AG10803 (cell line): ENCODE measurements at regions not wholly inside any gene's neighbourhood (a gene's known extent, or its start where the extent isn't known, plus 50 kb on each side); places are given as distances from the start of the nearest gene placed in this dataset.

ENCODE experiments used
- DNase-seq: peaks from one replicate; pipeline ENCODE4 v3.0.0; 2010; ENCODE audit warnings: low read depth
- H3K4me3 ChIP-seq: 2 replicates; pipeline ENCODE4 v1.5.1; 2011; ENCODE audit warnings: mild to moderate bottlenecking, low read length, control low read depth
- TF ChIP-seq, protein P1 (sequence below): conservative IDR thresholded peaks from 2 replicates; pipeline ENCODE4 v1.5.1; 2011; ENCODE audit warnings: mild to moderate bottlenecking, low read length, control low read depth, inconsistent platforms

DNA sequence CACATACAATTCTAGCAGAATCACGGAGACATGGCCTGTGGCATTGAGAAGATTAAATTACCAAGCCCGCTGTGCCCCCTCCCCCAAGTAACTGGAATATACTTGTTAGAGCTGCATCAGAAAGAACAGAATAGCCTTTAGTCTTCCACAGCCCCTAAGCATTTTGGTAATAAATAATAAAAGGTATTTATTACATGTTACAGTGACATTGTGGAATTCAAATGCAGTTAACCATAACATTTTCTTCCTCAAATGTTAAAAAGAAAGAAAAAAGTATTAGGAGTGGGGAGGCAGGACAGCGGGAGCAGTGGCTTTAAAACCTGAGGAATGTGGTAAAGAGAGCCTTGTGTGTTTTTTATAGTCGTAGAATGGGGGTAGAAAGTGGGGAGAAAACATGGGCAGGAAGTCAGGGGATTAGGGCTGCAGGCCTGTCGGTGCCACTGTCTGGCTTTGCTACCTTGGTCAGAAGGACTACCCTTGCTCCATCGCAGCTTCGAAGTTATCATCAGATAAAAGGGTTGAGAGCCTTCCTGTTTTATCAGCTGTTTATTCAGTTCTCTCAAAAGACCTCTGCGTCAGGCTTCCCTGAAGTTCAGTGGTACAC lies 255.9 kb downstream of the MSRB3 start:
- DNase-seq = no peak

DNA sequence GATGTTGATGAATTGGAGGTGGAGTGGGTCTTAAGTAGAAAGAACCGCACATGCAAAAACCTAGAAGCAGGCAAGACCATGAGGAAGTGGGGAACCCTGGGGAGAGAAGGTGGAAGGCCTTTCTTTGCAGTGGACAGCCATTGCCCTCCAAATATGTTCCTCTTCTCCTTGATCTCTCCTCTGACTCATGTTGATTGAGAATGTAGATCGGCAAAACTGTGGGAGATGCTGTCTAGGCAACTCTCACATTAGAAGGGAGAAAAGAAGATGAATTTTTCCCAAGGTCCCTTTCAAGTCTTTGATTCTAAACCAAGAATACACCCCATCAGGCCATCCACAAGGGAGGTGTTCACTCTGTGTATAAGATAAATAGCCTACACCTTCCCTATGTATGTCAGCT lies 257.5 kb downstream of the MSRB3 start:
- TF ChIP-seq, protein P1, sequence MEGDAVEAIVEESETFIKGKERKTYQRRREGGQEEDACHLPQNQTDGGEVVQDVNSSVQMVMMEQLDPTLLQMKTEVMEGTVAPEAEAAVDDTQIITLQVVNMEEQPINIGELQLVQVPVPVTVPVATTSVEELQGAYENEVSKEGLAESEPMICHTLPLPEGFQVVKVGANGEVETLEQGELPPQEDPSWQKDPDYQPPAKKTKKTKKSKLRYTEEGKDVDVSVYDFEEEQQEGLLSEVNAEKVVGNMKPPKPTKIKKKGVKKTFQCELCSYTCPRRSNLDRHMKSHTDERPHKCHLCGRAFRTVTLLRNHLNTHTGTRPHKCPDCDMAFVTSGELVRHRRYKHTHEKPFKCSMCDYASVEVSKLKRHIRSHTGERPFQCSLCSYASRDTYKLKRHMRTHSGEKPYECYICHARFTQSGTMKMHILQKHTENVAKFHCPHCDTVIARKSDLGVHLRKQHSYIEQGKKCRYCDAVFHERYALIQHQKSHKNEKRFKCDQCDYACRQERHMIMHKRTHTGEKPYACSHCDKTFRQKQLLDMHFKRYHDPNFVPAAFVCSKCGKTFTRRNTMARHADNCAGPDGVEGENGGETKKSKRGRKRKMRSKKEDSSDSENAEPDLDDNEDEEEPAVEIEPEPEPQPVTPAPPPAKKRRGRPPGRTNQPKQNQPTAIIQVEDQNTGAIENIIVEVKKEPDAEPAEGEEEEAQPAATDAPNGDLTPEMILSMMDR = no peak
- DNase-seq = no peak
- no peak overlapping the region for H3K4me3 ChIP-seq

More for the DNA sequence above, 255.9 kb downstream of the MSRB3 start:
- no peak overlapping the region for H3K4me3 ChIP-seq
- TF ChIP-seq, protein P1 = no peak

DNA sequence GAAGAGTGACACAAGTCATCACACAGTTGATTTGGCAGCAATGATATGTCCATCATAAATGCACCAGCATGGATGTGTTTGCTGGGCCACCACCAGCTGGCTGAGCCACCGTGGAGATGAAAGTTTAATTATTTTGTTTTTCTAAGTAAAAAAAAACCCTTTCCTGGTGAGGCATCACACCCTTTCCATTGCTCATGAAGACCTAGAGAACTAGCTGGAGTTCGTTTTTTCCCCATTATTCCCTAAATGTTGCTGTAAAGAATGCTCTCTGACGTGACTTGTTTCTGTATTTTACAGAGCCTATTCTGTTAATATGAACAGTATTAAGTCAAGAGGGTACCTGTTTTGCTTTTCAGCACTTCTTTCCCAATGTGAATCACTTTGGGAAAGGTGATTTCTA lies 257.9 kb downstream of the MSRB3 start:
- TF ChIP-seq, protein P1 = no peak
- no peak for DNase-seq
- no peak overlapping the region for H3K4me3 ChIP-seq

DNA sequence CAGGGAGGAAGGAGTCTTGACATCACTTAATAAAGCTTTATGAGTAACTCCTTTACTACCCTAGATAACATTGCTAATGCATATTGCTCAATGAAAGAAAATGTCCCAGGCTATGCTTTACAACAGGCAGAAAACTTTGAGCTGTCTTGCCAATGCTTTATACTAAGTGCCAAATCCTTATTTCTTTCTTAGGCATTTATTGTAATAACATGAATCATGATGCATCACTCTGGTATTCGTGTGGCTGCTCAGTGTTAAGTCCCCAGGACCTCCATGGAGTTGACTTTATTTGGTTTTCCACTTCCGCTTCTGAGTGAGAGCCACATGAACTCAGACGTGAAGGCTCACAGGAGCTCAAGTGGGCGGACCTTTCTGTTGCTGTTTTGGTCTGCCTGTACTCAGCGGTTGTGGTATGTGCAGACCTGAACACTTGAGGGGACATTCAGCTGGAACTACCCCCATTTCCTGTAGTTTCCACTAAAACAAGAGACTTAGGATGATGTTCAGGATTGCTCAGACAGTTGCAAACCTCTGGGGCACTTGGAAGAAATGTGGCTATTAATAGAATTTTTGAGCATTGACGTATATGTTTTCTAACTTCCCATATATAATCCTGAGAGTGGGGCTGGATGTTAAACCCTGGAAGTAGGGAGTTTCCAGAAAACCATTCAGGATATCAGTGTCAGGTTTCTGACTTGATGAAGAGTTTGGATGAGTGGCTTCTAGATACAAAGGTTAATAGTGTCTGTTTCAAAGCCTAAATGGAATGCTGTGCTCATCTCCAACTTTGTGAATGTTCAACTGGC lies 258.6 kb downstream of the MSRB3 start:
- H3K4me3 ChIP-seq = no peak overlapping the region
- TF ChIP-seq, protein P1 = no peak
- peak; percentile 100 for DNase-seq

DNA sequence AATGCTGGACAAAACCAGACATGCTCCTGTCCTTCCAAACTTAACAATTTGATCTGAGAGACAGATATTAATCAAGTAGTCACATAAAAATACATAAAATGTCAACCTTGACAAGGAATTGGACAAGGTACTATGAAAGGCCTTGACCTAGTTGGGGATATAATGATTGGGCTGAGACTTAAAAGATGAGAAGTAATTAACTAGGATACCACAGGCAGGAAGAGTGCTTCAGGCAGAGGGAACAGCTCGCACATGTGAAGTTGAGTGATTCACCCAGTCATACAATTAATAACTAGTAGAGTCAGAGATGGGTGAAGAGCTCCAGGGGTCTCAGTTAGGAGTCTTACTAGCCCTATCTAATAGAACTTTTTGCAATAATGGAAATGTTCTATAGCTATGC lies 259.5 kb downstream of the MSRB3 start:
- TF ChIP-seq, protein P1 = no peak
- H3K4me3 ChIP-seq = no peak overlapping the region
- no peak for DNase-seq

DNA sequence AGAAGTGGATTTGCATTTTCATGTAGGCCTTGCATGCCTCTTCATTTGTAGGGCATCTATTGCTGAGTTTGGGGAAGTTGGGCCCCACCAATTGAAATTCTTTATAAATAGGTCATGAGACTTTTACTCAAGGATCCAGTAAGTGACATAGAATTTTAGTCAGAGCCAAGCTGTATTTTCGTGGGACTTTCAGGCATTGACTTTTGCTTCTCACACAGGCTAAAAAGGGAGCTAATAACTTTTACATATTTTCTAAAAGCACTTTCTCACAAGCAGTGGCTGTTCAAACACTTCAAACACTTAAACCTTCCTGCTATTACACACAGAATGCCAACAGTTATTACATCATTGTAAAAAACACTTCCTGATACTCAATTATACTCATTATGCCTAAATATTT lies 260.5 kb downstream of the MSRB3 start:
- TF ChIP-seq, protein P1 = no peak

DNA sequence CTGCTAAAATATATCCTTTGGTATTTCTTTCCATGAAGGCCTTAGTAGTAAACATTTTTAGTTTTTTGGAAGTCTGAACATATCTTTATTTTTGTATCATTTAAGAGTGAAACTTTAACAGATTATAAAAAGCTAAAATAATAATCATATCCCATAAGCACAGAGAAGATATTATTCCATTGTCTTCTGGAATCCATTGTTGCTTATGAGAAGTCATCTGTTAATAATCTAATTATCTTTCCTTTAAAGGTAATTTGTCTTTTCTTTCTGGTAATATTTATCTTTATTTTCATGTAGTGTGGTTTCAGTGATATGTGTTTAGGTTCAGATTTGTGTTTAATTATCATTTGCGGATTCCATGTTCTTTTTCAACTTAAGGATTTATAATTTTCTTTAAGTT lies 261.7 kb downstream of the MSRB3 start:
- no peak for DNase-seq
- TF ChIP-seq, protein P1 = no peak
- H3K4me3 ChIP-seq = no peak overlapping the region

More for the DNA sequence above, 260.5 kb downstream of the MSRB3 start:
- no peak overlapping the region for H3K4me3 ChIP-seq
- no peak for DNase-seq
